ENCODE measurements at regions not wholly inside any gene's neighbourhood (a gene's known extent, or its start where the extent isn't known, plus 50 kb on each side); places are given as distances from the start of the nearest gene placed in this dataset.

DNA sequence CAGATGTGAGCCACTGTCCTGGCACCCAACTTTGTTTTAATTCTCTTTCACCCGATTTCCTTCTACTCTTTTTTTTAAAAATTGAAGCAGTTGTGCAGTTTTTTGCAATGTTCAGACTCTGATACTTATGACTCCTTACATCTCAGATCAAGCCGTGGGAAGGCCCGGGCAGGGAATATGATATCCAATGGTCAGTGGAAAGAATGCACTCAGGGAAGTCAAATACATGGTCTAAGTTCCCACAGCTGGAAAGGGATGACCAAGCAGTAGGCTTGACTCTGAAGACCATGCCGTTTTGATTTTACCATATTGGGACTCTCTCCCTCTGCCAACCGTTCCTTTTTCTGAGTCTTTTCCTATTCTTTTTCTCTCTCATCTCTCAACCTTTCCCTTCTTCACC lies 157.2 kb downstream of the RPLP1 start:
- TF ChIP-seq, protein P1, sequence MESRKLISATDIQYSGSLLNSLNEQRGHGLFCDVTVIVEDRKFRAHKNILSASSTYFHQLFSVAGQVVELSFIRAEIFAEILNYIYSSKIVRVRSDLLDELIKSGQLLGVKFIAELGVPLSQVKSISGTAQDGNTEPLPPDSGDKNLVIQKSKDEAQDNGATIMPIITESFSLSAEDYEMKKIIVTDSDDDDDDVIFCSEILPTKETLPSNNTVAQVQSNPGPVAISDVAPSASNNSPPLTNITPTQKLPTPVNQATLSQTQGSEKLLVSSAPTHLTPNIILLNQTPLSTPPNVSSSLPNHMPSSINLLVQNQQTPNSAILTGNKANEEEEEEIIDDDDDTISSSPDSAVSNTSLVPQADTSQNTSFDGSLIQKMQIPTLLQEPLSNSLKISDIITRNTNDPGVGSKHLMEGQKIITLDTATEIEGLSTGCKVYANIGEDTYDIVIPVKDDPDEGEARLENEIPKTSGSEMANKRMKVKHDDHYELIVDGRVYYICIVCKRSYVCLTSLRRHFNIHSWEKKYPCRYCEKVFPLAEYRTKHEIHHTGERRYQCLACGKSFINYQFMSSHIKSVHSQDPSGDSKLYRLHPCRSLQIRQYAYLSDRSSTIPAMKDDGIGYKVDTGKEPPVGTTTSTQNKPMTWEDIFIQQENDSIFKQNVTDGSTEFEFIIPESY (IDR thresholded peaks at IDR 0.05), result no peak
- TF ChIP-seq GABPA (IDR thresholded peaks at IDR 0.05 in 1 of 2, conservative IDR thresholded peaks at IDR 0.05 in 1 of 2), result no peak
- no peak for TF ChIP-seq CTCF (IDR thresholded peaks at IDR 0.05; ENCODE audit: low read depth, low read length, missing input control)
- no peak for TF ChIP-seq RAD21 (IDR thresholded peaks at IDR 0.05)
- TF ChIP-seq YY1 (IDR thresholded peaks at IDR 0.05), result no peak
- TF ChIP-seq TAF1 (conservative IDR thresholded peaks at IDR 0.05), result no peak
- no peak for TF ChIP-seq EGR1 (IDR thresholded peaks at IDR 0.05; ENCODE audit: low read depth in 2 of 2)
- no peak for TF ChIP-seq NR2F2 (IDR thresholded peaks at IDR 0.05)
- TF ChIP-seq REST (IDR thresholded peaks at IDR 0.05), result no peak

All from liver (tissue), 3 donors.